ENCODE measurements at regions not wholly inside any gene's neighbourhood (a gene's known extent, or its start where the extent isn't known, plus 50 kb on each side); places are given as distances from the start of the nearest gene placed in this dataset.
A peak's percentile ranks its signal among the peaks of the same experiment; 100 is the strongest.
"Not testable (repeated sequence)": the region's sequence is repeated elsewhere in the genome, so short reads cannot be mapped to it uniquely, and the experiment has no call there.

DNA sequence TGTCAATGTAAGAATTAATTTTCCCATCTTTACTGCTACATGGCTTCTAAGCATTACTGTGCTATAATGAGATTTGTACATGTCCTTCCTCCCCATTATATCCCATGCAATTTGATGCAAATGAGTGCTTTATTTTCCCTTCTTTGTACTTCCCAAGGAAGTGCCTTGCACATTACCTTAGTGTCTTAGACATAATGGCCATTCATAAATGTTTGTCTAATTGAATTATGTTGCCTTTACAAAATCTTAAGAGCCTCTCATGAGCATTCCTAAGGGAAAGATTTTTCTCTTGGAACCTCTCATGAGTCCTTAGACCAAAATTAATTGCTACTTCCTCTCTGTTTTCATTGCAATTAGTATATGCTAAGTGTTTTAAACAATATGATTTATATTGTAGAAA is 741.7 kb downstream of the RERGL start:
- DNase-seq = no peak

GRCh38 chr12:17344649-17345048 is 738.7 kb upstream of the LMO3 start:
- DNase-seq = no peak

DNA sequence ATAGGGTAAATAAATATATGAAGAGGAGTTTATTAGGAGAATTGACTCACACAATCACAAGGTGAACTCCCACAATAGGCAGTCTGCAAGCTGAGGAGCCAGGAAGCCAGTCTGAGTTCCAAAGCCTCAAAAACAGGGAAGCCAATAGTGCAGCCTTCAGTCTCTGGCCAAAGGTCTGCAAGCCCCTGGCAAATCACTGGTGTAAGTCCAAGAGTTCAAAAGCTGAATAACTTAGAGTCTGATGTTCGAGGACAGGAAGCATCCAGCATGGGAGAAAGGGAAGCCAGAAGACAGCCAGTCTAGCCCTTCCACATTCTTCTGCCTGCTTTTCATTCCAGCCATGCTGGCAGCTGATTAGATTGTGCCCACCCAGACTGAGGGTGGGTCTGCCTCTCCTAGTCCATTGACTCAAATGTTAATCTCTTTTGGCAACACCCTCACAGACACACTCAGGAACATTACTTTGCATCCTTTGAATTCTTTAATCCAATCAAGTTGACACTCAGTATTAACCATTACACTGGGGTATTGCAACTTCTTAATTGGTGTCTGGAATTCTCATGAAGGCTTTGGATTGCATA is 736.5 kb upstream of the LMO3 start:
- no peak for DNase-seq

GRCh38 chr12:17335487-17335886 is 729.5 kb upstream of the LMO3 start:
- DNase-seq = no peak

- DNase-seq = no peak
Observed at GRCh38 chr12:17334784-17335183, 728.8 kb upstream of the LMO3 start.

DNA sequence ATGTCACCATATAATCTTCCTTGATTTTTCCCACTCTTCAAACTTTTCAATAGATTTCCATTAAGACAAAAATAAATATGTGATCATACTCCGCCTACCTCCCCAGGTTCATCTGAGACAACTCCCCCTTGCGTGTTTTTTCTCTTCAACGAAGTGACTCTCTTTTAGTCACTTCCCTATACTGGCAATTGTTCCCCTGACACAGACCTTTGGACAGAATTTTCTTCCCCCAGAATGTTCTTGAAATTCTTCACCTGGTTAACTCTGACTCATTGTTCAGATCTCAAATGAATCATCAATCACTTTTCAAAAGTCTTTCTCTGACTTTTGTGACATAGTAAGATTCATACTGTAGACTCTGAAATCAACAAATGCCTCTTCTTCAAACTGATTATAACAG is 727.3 kb upstream of the LMO3 start:
- no peak for DNase-seq

- no peak for DNase-seq
Observed at GRCh38 chr12:17326649-17327048, 720.7 kb upstream of the LMO3 start.

DNA sequence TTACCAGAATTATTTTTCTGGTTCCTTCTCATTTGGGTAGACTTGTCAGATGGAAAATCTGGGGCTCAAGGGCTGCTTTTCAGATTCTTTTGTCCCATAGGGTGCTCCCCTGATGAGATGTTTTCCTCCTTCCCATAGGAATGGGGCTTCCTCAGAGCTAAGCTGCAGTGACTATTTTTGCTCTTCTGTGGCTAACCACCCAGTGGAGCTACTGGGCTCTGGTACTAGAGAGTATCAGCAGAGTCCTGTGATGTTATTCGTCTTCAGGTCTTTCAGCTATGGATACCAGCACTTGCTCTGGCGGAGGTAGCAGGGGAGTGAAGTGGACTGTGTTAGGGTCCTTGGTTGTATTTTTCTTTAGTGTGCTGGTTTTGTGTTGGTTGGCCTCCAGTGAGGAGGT is 716.1 kb upstream of the LMO3 start:
- DNase-seq = no peak

DNA sequence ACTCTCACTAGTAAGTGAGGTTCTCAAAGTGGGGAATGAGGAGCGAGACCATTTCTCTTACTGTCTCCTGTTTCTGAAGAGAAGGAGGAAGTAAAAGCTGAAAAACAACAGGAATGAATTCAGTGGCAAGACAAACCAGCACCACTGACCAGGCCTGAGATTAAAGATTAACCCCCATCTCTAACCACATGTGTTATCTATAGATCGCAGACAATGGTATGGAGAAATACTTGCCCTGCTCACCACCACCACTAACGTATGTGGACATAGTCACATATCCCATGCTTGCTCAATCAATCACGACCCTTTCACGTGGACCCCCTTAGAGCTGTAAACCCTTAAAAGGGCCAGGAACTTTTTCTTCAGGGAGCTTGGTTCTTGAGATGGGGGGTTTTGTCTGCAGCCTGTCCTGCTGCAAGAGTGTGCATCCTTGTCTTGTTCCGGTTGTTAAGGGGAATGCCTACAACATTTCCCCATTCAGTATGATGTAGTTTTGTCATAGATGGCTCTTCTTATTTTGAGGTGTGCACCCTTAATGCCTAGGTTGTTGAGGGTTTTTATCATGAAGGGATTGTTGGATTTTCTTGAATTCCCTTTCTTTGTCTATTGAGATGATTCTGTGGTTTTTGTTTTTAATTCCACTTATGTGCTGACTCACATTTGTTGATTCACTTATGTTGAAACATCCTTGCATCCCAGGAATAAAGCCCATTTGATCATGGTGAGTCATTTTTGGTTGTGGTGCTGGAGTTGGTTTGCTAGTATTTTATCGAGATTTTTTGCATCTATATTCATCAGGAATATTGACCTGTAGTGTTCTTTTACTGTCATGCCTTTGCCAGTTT is 698.8 kb upstream of the LMO3 start:
- no peak for DNase-seq

GRCh38 chr12:17302001-17302400 is 696.0 kb upstream of the LMO3 start:
- DNase-seq = no peak

DNA sequence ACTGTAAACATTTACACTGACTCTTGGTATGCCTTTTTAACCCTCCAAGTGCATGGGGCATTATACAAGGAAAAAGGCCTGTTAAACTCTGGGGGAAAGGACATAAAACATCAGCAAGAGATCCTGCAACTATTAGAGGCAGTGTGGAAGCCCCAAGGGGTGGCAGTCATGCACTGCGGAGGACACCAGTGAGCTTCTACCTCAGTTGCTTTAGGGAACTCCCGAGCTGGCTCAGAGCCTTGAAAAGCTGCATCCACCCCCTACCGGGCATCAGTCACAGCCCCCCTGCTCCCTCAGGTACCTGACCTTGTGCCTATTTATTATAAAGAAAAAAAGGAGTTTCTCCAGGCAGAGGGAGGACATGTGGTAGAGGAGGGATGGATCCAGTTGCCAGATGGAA is 695.6 kb upstream of the LMO3 start:
- peak; percentile 17 for DNase-seq

DNA sequence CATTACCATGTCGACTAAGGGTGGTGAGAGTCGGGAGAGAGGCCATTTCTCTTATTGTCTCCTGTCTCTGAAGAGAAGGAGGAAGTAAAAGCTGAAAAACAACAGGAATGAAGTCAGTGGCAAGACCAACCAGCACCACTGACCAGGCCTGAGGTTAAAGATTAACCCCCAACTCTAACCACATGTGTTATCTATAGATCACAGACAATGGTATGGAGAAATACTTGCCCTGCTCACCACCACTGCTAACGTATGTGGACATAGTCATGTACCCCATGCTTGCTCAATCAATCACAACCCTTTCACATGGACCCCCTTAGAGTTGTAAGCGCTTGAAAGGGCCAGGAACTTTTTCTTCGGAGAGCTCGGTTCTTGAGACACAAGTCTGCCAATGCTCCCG is 690.9 kb upstream of the LMO3 start:
- no peak for DNase-seq

DNA sequence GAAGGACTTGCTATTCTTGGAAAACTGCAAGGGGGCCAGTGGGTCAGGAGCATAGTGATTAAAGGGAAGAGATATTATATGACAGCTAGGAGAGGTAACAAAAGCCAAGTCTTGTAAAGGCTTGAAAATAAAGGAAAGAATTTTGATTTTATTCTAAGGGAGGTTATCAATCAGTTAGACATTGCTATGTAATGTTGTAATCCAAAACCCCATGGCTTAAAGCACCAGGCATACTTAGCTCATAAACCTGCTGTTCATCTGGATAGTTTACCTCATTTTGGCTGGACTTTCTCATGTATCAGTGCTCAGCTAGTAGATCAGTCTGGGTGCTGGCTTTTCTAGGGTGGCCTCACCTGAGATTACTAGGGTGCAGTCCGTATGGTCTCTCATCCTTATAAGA is 680.9 kb upstream of the LMO3 start:
- DNase-seq = no peak

- DNase-seq = no peak
Observed at GRCh38 chr12:17284873-17285272, 678.9 kb upstream of the LMO3 start.

GRCh38 chr12:17283563-17283962 is 677.6 kb upstream of the LMO3 start:
- DNase-seq = no peak

GRCh38 chr12:17282169-17282568 is 676.2 kb upstream of the LMO3 start:
- DNase-seq = not testable (repeated sequence)

DNA sequence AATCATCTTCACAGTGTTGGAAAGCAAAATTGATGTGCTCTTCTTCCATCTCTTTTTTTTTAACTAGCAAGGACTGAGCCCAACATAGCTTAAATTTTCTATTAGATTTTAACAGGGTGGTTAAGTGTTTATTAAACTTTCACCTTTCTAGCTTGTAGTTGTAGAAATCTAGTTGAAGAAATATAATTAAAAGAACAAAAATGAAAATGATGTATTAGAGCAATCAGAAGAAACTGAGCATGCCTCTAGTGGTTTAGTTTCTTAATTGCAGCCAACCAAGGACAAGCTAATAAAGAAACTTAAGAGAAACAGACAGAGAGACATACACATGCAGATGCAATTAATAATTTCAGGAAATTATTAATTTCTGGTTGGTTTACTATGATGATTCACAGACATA is 673.0 kb upstream of the LMO3 start:
- no peak for DNase-seq

DNA sequence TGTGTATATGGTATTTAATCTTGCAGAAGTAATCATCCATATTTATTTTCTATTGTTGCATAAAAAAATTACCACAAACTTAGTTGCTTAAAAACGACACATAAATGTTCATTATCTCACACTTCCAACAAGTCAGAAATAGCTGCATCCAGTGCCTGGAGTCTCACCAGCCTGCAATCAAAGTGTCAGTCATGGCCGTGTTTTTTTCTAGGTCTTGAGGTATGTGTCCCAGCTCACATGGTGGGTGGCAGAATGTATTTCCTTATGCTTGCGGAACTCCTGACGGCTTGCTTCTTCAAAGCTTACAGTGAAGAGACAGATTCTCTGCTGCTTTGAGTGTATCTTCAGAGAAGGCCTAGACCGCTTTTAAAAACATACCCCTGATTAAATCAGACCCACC is 670.2 kb upstream of the LMO3 start:
- no peak for DNase-seq

DNA sequence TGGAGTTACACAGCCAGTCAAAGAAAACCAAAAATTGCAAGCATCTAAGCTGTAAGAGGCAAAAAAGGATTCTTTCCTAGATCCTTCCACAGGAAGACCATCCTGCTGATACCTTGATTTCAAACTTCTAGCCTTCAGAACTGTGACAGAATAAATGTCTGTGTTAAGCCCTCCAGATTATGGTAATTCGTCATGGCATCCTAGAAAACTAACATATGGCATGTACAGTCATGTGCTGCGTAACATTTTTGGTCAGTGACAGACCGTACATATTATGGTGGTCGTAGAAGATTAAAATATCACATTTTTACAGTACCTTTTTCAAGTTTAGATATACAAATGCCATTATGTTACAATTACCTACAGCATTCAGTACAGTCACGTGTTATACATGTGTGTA is 660.9 kb upstream of the LMO3 start:
- DNase-seq = no peak

- DNase-seq = no peak
Observed at GRCh38 chr12:17264603-17265002, 658.6 kb upstream of the LMO3 start.

- DNase-seq = no peak
Observed at GRCh38 chr12:17239874-17240273, 633.9 kb upstream of the LMO3 start.

GRCh38 chr12:17235996-17236395 is 630.0 kb upstream of the LMO3 start:
- no peak for DNase-seq

DNA sequence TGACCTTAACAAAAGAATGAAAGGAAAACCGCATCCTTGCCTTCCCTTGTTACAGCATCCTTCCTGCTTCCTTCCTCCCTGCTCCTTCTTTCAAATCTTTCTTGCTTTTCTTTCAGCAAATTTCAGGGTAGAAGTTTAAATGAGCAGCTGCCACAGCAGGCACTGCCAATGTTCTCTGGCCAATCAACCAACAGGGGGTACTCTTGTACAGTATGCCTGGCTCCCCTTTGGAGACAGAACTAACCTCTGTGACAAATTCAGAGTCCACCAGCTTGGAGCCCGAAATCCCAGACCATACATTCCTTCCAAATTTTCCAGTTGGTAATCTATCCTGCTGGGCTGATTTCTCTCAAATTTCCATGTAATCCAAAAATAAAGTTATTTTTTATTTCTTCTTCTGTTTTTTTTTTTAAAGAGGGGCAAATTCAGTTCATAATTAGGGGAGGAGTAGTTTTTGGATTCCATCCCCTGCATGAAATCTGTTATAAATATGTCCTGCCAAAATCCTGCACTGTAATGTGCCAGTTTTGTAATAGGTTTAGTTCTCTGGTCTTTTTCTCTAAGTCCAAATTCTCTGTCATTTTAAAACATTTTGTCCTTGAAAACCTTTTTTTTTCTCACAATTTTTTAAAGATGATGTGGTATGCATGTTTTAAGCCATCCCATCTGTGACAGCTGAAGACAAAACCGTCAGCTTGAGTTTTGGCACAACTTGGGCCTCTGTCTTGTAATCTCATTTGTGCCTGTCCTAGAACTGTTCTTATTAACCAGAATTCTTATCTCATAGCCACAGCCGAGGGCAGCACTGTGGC is 610.0 kb upstream of the LMO3 start:
- DNase-seq = no peak

DNA sequence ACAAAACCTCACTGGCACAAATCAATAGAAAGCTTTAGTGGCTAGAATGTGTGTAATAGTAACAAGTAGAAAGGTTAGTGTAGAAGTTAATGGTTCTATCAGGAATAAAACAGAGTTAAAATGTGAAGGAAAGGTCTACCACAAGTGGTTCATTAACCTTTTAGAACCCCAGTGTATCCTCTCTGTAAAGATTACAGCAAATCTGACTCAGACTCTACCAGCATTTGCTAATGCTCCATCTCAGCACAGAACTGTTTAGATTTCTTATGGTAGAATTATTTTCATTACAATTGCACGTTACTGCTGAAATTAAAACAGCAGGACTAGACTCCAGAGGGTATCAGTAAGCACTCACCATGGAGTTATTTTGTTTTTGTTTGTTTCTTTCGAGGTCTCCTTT is 609.0 kb upstream of the LMO3 start:
- no peak for DNase-seq

Measured in NCI-H524 treated with DMSO at 0.1 percent for 48 hours (cell line).